ENCODE measurements at regions not wholly inside any gene's neighbourhood (a gene's known extent, or its start where the extent isn't known, plus 50 kb on each side); places are given as distances from the start of the nearest gene placed in this dataset.

DNA sequence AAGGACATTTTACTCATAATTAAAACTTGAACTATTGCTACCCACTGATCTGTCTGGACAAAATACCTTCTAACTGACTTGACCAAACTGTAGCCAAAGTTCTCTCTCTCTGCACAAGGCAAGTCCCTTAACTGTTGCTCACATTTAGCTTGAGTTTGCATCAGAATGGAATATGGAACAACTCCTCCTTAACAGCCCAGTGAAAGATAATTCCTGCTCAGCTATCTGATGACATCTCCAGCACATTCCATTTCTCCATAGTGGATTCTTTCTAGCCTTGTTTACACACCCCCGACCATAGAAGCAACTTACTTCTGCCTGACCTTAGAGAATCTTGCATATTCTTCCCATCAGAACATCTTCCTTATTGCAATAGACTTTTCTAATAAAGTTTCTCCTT, 317.2 kb upstream of the CDH2 start:
- ATAC-seq (ENCODE audit: low read depth in 2 of 2) (no peak), DNase-seq (no peak)
- Histone ChIP-seq H3K27me3 (ENCODE audit: control insufficient read depth, insufficient read depth, low read length) (no peaks in the 10 kb centered on the region), H3K9me3 (ENCODE audit: control insufficient read depth in 2 of 2, low read length in 2 of 2) (peaks cover 0 to 2% of the 10 kb centered on the region in 2 experiments), H3K36me3 (ENCODE audit: control insufficient read depth, insufficient read depth, low read length) (no peaks in the 10 kb centered on the region), H3K4me1 (ENCODE audit: control insufficient read depth, insufficient read depth, low read length, poor library complexity, severe bottlenecking) (no peaks in the 10 kb centered on the region), H3K27ac (ENCODE audit: insufficient read depth, low read length, poor library complexity, severe bottlenecking) (no peak overlapping the region), H3K4me3 (ENCODE audit: low read depth, low read length) (no peak overlapping the region)
- Mint-ChIP-seq H3K27me3 (no peaks in the 10 kb centered on the region), H3K9me3 (peaks cover 3 to 35% (median 8%) of the 10 kb centered on the region in 7 donors), H3K4me3 (no peak overlapping the region), H3K36me3 (no peaks in the 10 kb centered on the region), H3K27ac (no peak overlapping the region), H3K4me1 (no peaks in the 10 kb centered on the region)

DNA sequence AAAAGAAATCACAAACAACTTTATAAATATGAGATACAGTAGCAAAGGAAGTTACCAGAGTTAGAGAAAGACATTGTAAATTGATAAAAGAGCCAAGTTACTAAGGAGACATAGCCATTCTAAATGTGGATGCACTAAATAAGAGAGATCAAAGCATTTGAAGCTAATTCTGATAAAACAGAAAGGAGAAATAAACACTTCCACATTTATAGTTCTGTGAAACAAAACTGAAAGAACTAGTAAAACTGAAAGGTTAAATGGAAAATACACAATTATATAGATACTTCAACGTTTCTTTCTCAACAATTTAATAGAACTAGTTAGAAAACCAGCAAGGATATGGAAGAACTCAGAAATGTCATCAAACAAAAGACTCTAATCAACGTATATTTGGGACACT, 309.0 kb upstream of the CDH2 start:
- ATAC-seq (ENCODE audit: low read depth in 2 of 2) (no peak), DNase-seq (no peak)
- no peaks in the 10 kb centered on the region for H3K4me1 ChIP-seq (ENCODE audit: control insufficient read depth, insufficient read depth, low read length, poor library complexity, severe bottlenecking)
- H3K9me3 ChIP-seq (ENCODE audit: control insufficient read depth in 2 of 2, low read length in 2 of 2) = peaks cover 3 to 22% of the 10 kb centered on the region in 2 experiments
- H3K27me3 ChIP-seq (ENCODE audit: control insufficient read depth, insufficient read depth, low read length) = no peaks in the 10 kb centered on the region
- H3K27me3 Mint-ChIP-seq = no peaks in the 10 kb centered on the region
- no peak overlapping the region for H3K27ac Mint-ChIP-seq
- H3K27ac ChIP-seq (ENCODE audit: insufficient read depth, low read length, poor library complexity, severe bottlenecking) = no peak overlapping the region
- H3K4me1 Mint-ChIP-seq = no peaks in the 10 kb centered on the region
- H3K36me3 ChIP-seq (ENCODE audit: control insufficient read depth, insufficient read depth, low read length) = no peaks in the 10 kb centered on the region
- H3K36me3 Mint-ChIP-seq = no peaks in the 10 kb centered on the region
- H3K4me3 ChIP-seq (ENCODE audit: low read depth, low read length) = no peak overlapping the region
- H3K4me3 Mint-ChIP-seq = no peak overlapping the region
- H3K9me3 Mint-ChIP-seq = peaks cover 0 to 34% (median 11%) of the 10 kb centered on the region in 7 donors

DNA sequence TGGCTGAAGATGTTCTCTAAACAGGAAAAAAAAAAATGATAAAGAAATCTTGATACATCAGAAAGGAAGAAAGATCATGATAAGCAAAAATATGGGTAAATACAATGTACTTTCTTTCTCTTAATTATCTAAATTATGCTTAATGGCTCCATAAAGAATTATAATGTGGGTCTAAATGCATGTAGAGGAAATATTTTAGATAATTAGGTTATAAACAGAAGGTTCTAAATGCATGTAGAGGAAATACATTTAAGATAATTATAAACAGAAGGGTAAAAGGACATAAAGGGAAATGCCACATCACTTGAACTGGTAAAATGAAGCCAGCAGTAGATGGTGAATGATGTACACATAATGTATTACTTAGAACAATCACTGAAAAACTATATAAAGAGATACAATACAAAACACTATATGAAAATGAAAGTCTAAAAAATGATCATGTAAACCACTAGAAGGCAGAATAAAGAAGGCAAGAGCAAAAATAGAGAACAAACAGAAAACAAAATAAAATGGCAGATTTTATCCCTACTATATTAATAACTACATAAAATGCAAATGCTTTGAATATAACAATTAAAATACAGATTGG, 308.4 kb upstream of the CDH2 start:
- H3K4me1 Mint-ChIP-seq = no peaks in the 10 kb centered on the region
- ATAC-seq (ENCODE audit: low read depth in 2 of 2) (no peak), DNase-seq (no peak)
- no peaks in the 10 kb centered on the region for H3K27me3 ChIP-seq (ENCODE audit: control insufficient read depth, insufficient read depth, low read length)
- no peaks in the 10 kb centered on the region for H3K4me1 ChIP-seq (ENCODE audit: control insufficient read depth, insufficient read depth, low read length, poor library complexity, severe bottlenecking)
- no peaks in the 10 kb centered on the region for H3K36me3 Mint-ChIP-seq
- H3K27ac Mint-ChIP-seq = no peak overlapping the region
- H3K36me3 ChIP-seq (ENCODE audit: control insufficient read depth, insufficient read depth, low read length) = no peaks in the 10 kb centered on the region
- no peak overlapping the region for H3K4me3 ChIP-seq (ENCODE audit: low read depth, low read length)
- no peaks in the 10 kb centered on the region for H3K27me3 Mint-ChIP-seq
- H3K9me3 Mint-ChIP-seq = peaks cover 0 to 38% (median 11%) of the 10 kb centered on the region in 7 donors
- no peak overlapping the region for H3K27ac ChIP-seq (ENCODE audit: insufficient read depth, low read length, poor library complexity, severe bottlenecking)
- no peak overlapping the region for H3K4me3 Mint-ChIP-seq
- peaks cover 3 to 22% of the 10 kb centered on the region in 2 experiments for H3K9me3 ChIP-seq (ENCODE audit: control insufficient read depth in 2 of 2, low read length in 2 of 2)

DNA sequence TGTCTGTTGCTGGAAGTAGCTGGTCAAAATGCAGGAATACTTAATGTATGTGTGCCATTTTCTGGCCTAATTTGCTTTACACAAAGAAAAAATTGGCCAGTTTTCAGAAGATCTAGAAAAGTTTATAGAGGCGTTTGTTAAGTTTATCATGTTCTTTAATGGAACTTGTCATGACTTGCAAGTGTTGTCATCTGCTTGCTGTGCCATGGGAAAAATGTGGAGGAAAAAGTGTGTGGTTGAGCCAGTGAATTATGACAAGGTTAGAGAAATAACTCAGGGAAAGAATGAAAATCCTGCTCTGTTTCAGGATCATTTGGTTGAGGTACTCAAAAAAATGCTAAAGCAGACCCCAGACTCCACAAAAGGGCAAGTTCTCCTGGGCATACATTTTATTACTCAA, 301.6 kb upstream of the CDH2 start:
- H3K27me3 ChIP-seq (ENCODE audit: control insufficient read depth, insufficient read depth, low read length) = no peaks in the 10 kb centered on the region
- no peaks in the 10 kb centered on the region for H3K4me1 ChIP-seq (ENCODE audit: control insufficient read depth, insufficient read depth, low read length, poor library complexity, severe bottlenecking)
- H3K4me3 Mint-ChIP-seq = no peak overlapping the region
- H3K36me3 ChIP-seq (ENCODE audit: control insufficient read depth, insufficient read depth, low read length) = no peaks in the 10 kb centered on the region
- H3K4me1 Mint-ChIP-seq = no peaks in the 10 kb centered on the region
- no peak for DNase-seq
- H3K36me3 Mint-ChIP-seq = no peaks in the 10 kb centered on the region
- no peak overlapping the region for H3K4me3 ChIP-seq (ENCODE audit: low read depth, low read length)
- no peak for ATAC-seq (ENCODE audit: low read depth in 2 of 2)
- peaks cover 0 to 47% (median 11%) of the 10 kb centered on the region in 7 donors for H3K9me3 Mint-ChIP-seq
- no peak overlapping the region for H3K27ac Mint-ChIP-seq
- no peaks in the 10 kb centered on the region for H3K27me3 Mint-ChIP-seq
- peaks cover 5 to 32% of the 10 kb centered on the region in 2 experiments for H3K9me3 ChIP-seq (ENCODE audit: control insufficient read depth in 2 of 2, low read length in 2 of 2)
- no peak overlapping the region for H3K27ac ChIP-seq (ENCODE audit: insufficient read depth, low read length, poor library complexity, severe bottlenecking)

DNA sequence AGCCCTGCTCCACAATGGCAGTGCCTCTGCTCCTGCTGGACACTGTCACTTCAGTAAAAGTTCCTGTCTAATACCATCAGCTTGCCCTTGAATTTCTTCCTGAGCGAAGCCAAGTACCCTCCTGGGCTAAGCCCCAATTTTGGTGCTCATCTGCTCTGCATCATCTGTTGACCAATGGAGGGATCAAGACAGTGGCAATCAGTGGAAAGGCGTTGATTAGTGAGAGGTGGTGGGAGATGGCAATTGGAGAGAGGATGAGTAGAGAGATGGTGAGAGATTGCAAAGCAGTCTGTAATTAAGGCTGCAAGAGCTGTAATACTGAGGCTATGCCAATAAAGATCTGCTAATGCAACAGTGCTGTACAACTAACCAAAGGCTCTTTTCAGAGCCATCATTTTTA, 299.4 kb upstream of the CDH2 start:
- Histone ChIP-seq H3K27me3 (ENCODE audit: control insufficient read depth, insufficient read depth, low read length) (no peaks in the 10 kb centered on the region), H3K27ac (ENCODE audit: insufficient read depth, low read length, poor library complexity, severe bottlenecking) (no peak overlapping the region), H3K4me3 (ENCODE audit: low read depth, low read length) (no peak overlapping the region), H3K4me1 (ENCODE audit: control insufficient read depth, insufficient read depth, low read length, poor library complexity, severe bottlenecking) (no peaks in the 10 kb centered on the region), H3K9me3 (ENCODE audit: control insufficient read depth in 2 of 2, low read length in 2 of 2) (peaks cover 6 to 23% of the 10 kb centered on the region in 2 experiments), H3K36me3 (ENCODE audit: control insufficient read depth, insufficient read depth, low read length) (no peaks in the 10 kb centered on the region)
- no peaks in the 10 kb centered on the region for H3K36me3 Mint-ChIP-seq
- no peaks in the 10 kb centered on the region for H3K27me3 Mint-ChIP-seq
- H3K4me1 Mint-ChIP-seq = no peaks in the 10 kb centered on the region
- peak overlapping the region in 1 of 4 donors; percentile 51 for H3K4me3 Mint-ChIP-seq
- H3K9me3 Mint-ChIP-seq = peaks cover 0 to 45% (median 11%) of the 10 kb centered on the region in 7 donors
- ATAC-seq (ENCODE audit: low read depth in 2 of 2) (no peak), DNase-seq (no peak)
- no peak overlapping the region for H3K27ac Mint-ChIP-seq

DNA sequence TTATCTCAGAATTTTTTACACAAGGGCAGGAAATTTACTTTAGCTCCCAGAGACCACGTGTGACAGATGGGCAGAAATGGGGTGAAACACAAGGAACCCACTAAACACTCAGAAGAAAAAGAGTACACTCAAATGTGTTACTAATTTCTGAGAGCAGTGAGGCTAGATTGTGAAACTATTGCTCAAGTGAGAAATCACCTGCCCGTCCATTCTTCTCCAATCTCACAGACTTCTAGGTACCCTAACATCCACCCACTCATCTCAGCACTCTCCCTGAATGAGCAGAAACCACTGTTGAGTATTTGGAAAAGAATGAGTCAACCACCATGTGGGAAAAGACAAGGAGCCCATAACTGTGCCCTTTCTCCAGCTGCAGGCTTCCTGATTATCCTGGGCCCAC, 293.0 kb upstream of the CDH2 start:
- H3K9me3 Mint-ChIP-seq = peaks cover 4 to 30% (median 11%) of the 10 kb centered on the region in 7 donors
- no peaks in the 10 kb centered on the region for H3K4me1 Mint-ChIP-seq
- Histone ChIP-seq H3K4me1 (ENCODE audit: control insufficient read depth, insufficient read depth, low read length, poor library complexity, severe bottlenecking) (no peaks in the 10 kb centered on the region), H3K36me3 (ENCODE audit: control insufficient read depth, insufficient read depth, low read length) (no peaks in the 10 kb centered on the region), H3K27ac (ENCODE audit: insufficient read depth, low read length, poor library complexity, severe bottlenecking) (no peak overlapping the region), H3K4me3 (ENCODE audit: low read depth, low read length) (no peak overlapping the region), H3K9me3 (ENCODE audit: control insufficient read depth in 2 of 2, low read length in 2 of 2) (peaks cover 6 to 7% of the 10 kb centered on the region in 2 experiments), H3K27me3 (ENCODE audit: control insufficient read depth, insufficient read depth, low read length) (no peaks in the 10 kb centered on the region)
- H3K36me3 Mint-ChIP-seq = no peaks in the 10 kb centered on the region
- ATAC-seq (ENCODE audit: low read depth in 2 of 2) (no peak), DNase-seq (no peak)
- H3K4me3 Mint-ChIP-seq = no peak overlapping the region
- H3K27me3 Mint-ChIP-seq = no peaks in the 10 kb centered on the region
- no peak overlapping the region for H3K27ac Mint-ChIP-seq

DNA sequence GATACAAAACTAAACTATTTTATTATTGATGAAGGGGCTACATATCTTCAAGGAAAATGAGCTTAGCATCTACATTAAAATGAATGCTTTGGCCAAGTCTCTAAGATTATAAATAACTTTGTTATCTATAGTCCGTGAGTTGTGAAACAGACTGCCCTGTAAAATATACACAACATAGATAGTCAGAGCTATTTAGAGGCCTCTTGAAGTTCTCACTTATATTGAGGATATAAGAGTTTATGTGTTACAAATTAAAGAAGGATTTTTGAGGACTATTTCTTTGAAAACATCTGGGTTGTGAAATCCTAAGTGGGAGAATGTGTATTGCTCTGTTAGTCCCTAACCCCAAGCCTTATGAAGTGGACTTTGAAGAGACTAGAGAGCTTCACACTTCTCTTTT, 292.0 kb upstream of the CDH2 start:
- Mint-ChIP-seq H3K4me3 (no peak overlapping the region), H3K4me1 (no peaks in the 10 kb centered on the region), H3K9me3 (peaks cover 5 to 30% (median 11%) of the 10 kb centered on the region in 7 donors), H3K27me3 (no peaks in the 10 kb centered on the region), H3K27ac (no peak overlapping the region), H3K36me3 (no peaks in the 10 kb centered on the region)
- DNase-seq (no peak), ATAC-seq (ENCODE audit: low read depth in 2 of 2) (no peak)
- Histone ChIP-seq H3K27ac (ENCODE audit: insufficient read depth, low read length, poor library complexity, severe bottlenecking) (no peak overlapping the region), H3K4me1 (ENCODE audit: control insufficient read depth, insufficient read depth, low read length, poor library complexity, severe bottlenecking) (no peaks in the 10 kb centered on the region), H3K4me3 (ENCODE audit: low read depth, low read length) (no peak overlapping the region), H3K9me3 (ENCODE audit: control insufficient read depth in 2 of 2, low read length in 2 of 2) (peaks cover 6 to 9% of the 10 kb centered on the region in 2 experiments), H3K27me3 (ENCODE audit: control insufficient read depth, insufficient read depth, low read length) (no peaks in the 10 kb centered on the region), H3K36me3 (ENCODE audit: control insufficient read depth, insufficient read depth, low read length) (no peaks in the 10 kb centered on the region)

DNA sequence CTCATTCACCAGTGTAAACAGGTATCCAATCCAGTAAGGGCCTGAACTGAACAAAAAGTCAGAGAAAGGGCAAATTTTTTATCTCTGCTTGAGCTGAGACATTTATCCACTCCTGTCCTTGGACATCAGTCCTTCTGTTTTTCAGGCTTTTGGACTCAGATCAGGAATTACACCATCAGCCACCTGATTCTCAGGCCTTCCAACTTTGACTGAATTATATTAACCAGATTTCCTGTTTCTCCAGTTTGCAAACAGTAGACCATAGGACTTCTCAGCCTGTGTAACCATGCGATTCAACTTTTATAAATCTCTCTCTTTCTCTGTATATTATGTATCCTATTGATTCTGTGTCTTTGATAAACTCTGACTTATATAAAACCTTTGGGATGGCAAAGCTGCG, 289.3 kb upstream of the CDH2 start:
- Histone ChIP-seq H3K4me1 (ENCODE audit: control insufficient read depth, insufficient read depth, low read length, poor library complexity, severe bottlenecking) (no peaks in the 10 kb centered on the region), H3K27ac (ENCODE audit: insufficient read depth, low read length, poor library complexity, severe bottlenecking) (no peak overlapping the region), H3K9me3 (ENCODE audit: control insufficient read depth in 2 of 2, low read length in 2 of 2) (peaks cover 0 to 6% of the 10 kb centered on the region in 2 experiments), H3K36me3 (ENCODE audit: control insufficient read depth, insufficient read depth, low read length) (no peaks in the 10 kb centered on the region), H3K27me3 (ENCODE audit: control insufficient read depth, insufficient read depth, low read length) (no peaks in the 10 kb centered on the region), H3K4me3 (ENCODE audit: low read depth, low read length) (no peak overlapping the region)
- H3K9me3 Mint-ChIP-seq = peaks cover 4 to 21% (median 10%) of the 10 kb centered on the region in 7 donors
- no peaks in the 10 kb centered on the region for H3K27me3 Mint-ChIP-seq
- H3K4me1 Mint-ChIP-seq = no peaks in the 10 kb centered on the region
- no peak overlapping the region for H3K4me3 Mint-ChIP-seq
- no peaks in the 10 kb centered on the region for H3K36me3 Mint-ChIP-seq
- H3K27ac Mint-ChIP-seq = no peak overlapping the region
- DNase-seq (no peak), ATAC-seq (ENCODE audit: low read depth in 2 of 2) (no peak)

Data from CD4-positive, CD25-positive, alpha-beta regulatory T cell (primary cell).